Neural cell (in vitro differentiated cells): ENCODE measurements at regions not wholly inside any gene's neighbourhood (a gene's known extent, or its start where the extent isn't known, plus 50 kb on each side); places are given as distances from the start of the nearest gene placed in this dataset.

Experiments used
- CTCF ChIP-seq: fragments of 450-650 bp; IDR thresholded peaks from 2 replicates; pipeline ENCODE4 v1.5.1; 2014; ENCODE audit warnings: antibody characterized with exemption, mild to moderate bottlenecking, moderate library complexity; ENCODE audit not compliant: poor library complexity, severe bottlenecking
- EP300 ChIP-seq: fragments of 450-650 bp; conservative IDR thresholded peaks from 2 replicates; pipeline ENCODE4 v1.6.1; 2014; ENCODE audit warnings: antibody characterized with exemption, mild to moderate bottlenecking, moderate library complexity; ENCODE audit not compliant: poor library complexity, severe bottlenecking
- EZH2 ChIP-seq: fragments of 200-600, 300-800 bp; shearing (Covaris generic), sonication (generic); IDR thresholded peaks from 2 replicates; pipeline ENCODE4 v1.6.1; 2014; ENCODE audit warnings: antibody characterized with exemption, low read length, borderline replicate concordance, mild to moderate bottlenecking; ENCODE audit not compliant: insufficient read depth, poor library complexity, severe bottlenecking
- MXI1 ChIP-seq: fragments of 450-650 bp; conservative IDR thresholded peaks from 2 replicates; pipeline ENCODE4 v1.6.1; 2014; ENCODE audit warnings: antibody characterized with exemption, mild to moderate bottlenecking; ENCODE audit not compliant: poor library complexity, severe bottlenecking
- POLR2AphosphoS5 ChIP-seq: IDR thresholded peaks from 2 replicates; pipeline ENCODE4 v1.6.1; 2012
- RAD21 ChIP-seq: fragments of 450-650 bp; conservative IDR thresholded peaks from 2 replicates; pipeline ENCODE4 v1.6.1; 2014; ENCODE audit warnings: antibody characterized with exemption, mild to moderate bottlenecking, moderate library complexity
- REST ChIP-seq: IDR thresholded peaks from 2 replicates; pipeline ENCODE4 v1.6.1; 2012; ENCODE audit warnings: borderline replicate concordance
- SMC3 ChIP-seq: fragments of 450-650 bp; conservative IDR thresholded peaks from 2 replicates; pipeline ENCODE4 v1.6.1; 2014; ENCODE audit warnings: antibody characterized with exemption, mild to moderate bottlenecking, moderate library complexity; ENCODE audit not compliant: poor library complexity
- TAF1 ChIP-seq: IDR thresholded peaks from 2 replicates; pipeline ENCODE4 v1.6.1; 2012; ENCODE audit warnings: low read depth

- no peak for TF ChIP-seq POLR2AphosphoS5
- TF ChIP-seq CTCF, result no peak
- TF ChIP-seq REST, result no peak
- TF ChIP-seq EZH2, result no peak
- no peak for TF ChIP-seq TAF1
- no peak for TF ChIP-seq RAD21
- no peak for TF ChIP-seq EP300
- no peak for TF ChIP-seq SMC3
- TF ChIP-seq MXI1, result no peak
These were observed 670.9 kb upstream of the GCFC2 start for GRCh38 chr2:76381624-76382023.
